ENCODE measurements at regions not wholly inside any gene's neighbourhood (a gene's known extent, or its start where the extent isn't known, plus 50 kb on each side); places are given as distances from the start of the nearest gene placed in this dataset.

DNA sequence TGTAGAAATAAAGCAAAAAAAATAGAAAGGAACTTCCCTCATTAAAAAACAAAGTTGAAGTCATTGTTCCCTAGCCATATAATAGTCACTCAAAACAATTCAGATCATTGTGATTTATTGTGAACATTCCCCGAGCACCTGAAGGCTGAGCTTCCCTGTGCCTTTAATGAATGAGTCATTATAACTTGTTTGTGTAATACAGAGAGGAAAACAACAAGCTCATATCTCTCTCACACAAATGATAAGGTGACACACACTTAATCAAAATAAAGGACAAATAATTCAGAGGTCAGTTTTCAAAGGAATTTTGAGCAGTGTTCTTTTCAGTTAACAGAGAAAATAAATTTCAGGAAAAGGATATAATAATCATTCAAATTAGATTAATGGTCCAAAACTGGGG is 326.2 kb downstream of the DUSP10 start:
- TF ChIP-seq HDAC6 (IDR thresholded peaks at IDR 0.05; ENCODE audit: unreplicated experiment) = no peak
- no peak for TF ChIP-seq EZH2 (IDR thresholded peaks at IDR 0.05; ENCODE audit: borderline replicate concordance, control insufficient read depth, low read depth, low read length)
- no peak for TF ChIP-seq POLR2AphosphoS2 (IDR thresholded peaks at IDR 0.05; ENCODE audit: low read depth, low read length)
- no peak for TF ChIP-seq MXI1 (IDR thresholded peaks at IDR 0.05; ENCODE audit: low read depth, low read length)
- TF ChIP-seq CHD2 (IDR thresholded peaks at IDR 0.05; ENCODE audit: borderline replicate concordance, low read depth, low read length) = no peak
- TF ChIP-seq, protein P1, sequence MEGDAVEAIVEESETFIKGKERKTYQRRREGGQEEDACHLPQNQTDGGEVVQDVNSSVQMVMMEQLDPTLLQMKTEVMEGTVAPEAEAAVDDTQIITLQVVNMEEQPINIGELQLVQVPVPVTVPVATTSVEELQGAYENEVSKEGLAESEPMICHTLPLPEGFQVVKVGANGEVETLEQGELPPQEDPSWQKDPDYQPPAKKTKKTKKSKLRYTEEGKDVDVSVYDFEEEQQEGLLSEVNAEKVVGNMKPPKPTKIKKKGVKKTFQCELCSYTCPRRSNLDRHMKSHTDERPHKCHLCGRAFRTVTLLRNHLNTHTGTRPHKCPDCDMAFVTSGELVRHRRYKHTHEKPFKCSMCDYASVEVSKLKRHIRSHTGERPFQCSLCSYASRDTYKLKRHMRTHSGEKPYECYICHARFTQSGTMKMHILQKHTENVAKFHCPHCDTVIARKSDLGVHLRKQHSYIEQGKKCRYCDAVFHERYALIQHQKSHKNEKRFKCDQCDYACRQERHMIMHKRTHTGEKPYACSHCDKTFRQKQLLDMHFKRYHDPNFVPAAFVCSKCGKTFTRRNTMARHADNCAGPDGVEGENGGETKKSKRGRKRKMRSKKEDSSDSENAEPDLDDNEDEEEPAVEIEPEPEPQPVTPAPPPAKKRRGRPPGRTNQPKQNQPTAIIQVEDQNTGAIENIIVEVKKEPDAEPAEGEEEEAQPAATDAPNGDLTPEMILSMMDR (IDR thresholded peaks at IDR 0.05 in 2 of 3, conservative IDR thresholded peaks at IDR 0.05 in 1 of 3; ENCODE audit: control insufficient read depth in 2 of 3, extremely low read depth in 1 of 3, insufficient read depth in 1 of 3, low read depth in 3 of 3, low read length in 3 of 3) = no peak
